DOHH2 (cell line): ENCODE measurements at regions not wholly inside any gene's neighbourhood (a gene's known extent, or its start where the extent isn't known, plus 50 kb on each side); places are given as distances from the start of the nearest gene placed in this dataset.

ENCODE experiments used
- H3F3A ChIP-seq: fragments of 200-600 bp; sonication (generic), shearing (Covaris generic); 2 replicates; pipeline ENCODE4 v1.6.0; 2016; ENCODE audit warnings: antibody characterized with exemption, mild to moderate bottlenecking; ENCODE audit not compliant: control insufficient read depth, insufficient read depth
- H3K27ac ChIP-seq: fragments of 200-600 bp; sonication (generic); 2 replicates; pipeline ENCODE4 v1.5.1; 2014; ENCODE audit warnings: low read depth, mild to moderate bottlenecking, low read length, moderate library complexity
- H3K27me3 ChIP-seq: fragments of 200-600 bp; sonication (generic); 2 replicates; pipeline ENCODE4 v1.6.1; 2014; ENCODE audit warnings: mild to moderate bottlenecking, low read length, mixed read lengths; ENCODE audit not compliant: control insufficient read depth
- H3K36me3 ChIP-seq: fragments of 200-600 bp; sonication (generic); 2 replicates; pipeline ENCODE4 v1.6.1; 2014; ENCODE audit warnings: mild to moderate bottlenecking, low read length, moderate library complexity, mixed read lengths; ENCODE audit not compliant: control insufficient read depth
- H3K4me1 ChIP-seq: fragments of 200-600 bp; sonication (generic); 2 replicates; pipeline ENCODE4 v1.6.1; 2014; ENCODE audit warnings: mild to moderate bottlenecking, low read length, mixed read lengths; ENCODE audit not compliant: control insufficient read depth
- H3K4me2 ChIP-seq: fragments of 200-600 bp; sonication (generic); 2 replicates; pipeline ENCODE4 v1.6.0; 2014; ENCODE audit warnings: mild to moderate bottlenecking, low read length, moderate library complexity
- H3K4me3 ChIP-seq: fragments of 200-600 bp; sonication (generic); 2 replicates; pipeline ENCODE4 v1.5.1; 2014; ENCODE audit warnings: mild to moderate bottlenecking, low read length, mixed read lengths
- H3K79me2 ChIP-seq: fragments of 200-600 bp; sonication (generic); 2 replicates; pipeline ENCODE4 v1.6.1; 2014; ENCODE audit warnings: mild to moderate bottlenecking, low read length, mixed read lengths; ENCODE audit not compliant: control insufficient read depth
- H3K9me2 ChIP-seq: fragments of 200-600 bp; sonication (generic); replicated peaks from 2 replicates; pipeline ENCODE4 v1.6.1; 2014; ENCODE audit warnings: mild to moderate bottlenecking, low read length, mixed read lengths; ENCODE audit not compliant: control insufficient read depth
- H3K9me3 ChIP-seq: fragments of 200-600 bp; sonication (generic); 2 replicates; pipeline ENCODE4 v1.6.1; 2014; ENCODE audit warnings: antibody characterized with exemption, low read length, mixed read lengths; ENCODE audit not compliant: control insufficient read depth, insufficient read depth
- H4K20me1 ChIP-seq: fragments of 200-600 bp; sonication (generic); 2 replicates; pipeline ENCODE4 v1.6.0; 2014; ENCODE audit warnings: low read depth, mild to moderate bottlenecking, antibody characterized with exemption, low read length, moderate library complexity; ENCODE audit not compliant: control insufficient read depth, insufficient read depth
- CTCF ChIP-seq: fragments of 200-600 bp; sonication (generic); IDR thresholded peaks from one replicate; pipeline ENCODE4 v1.5.1; 2014; ENCODE audit warnings: antibody characterized with exemption, mild to moderate bottlenecking, low read depth, low read length; ENCODE audit not compliant: poor library complexity, severe bottlenecking
- EZH2phosphoT487 ChIP-seq: fragments of 200-600 bp; sonication (generic); IDR thresholded peaks from 2 replicates; pipeline ENCODE4 v1.6.1; 2017; ENCODE audit warnings: borderline replicate concordance, mild to moderate bottlenecking, antibody characterized with exemption, low read length, moderate library complexity, mixed read lengths

DNA sequence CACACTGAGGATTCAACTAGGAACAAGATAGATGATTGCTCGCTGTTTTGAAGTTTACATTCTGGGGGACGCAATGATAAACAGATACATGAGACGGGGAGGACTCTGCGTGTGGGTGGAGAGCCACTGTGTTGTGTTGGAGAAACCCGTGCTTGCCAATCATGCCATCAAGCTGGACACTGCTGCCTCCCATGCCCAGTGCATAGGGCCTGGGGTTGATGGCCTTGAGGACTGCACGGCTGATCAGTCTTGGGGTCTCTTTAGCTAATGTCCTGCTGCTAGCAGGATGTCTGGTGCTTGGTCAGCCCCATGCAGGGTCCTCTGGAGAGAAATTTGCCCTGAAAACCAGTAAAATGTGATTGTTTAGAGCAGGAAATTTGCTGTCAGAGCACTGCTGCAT, 221.2 kb upstream of the B3GAT1 start:
- H3K4me1 ChIP-seq = no peaks in the 10 kb centered on the region
- no peaks in the 10 kb centered on the region for H3K36me3 ChIP-seq
- no peak overlapping the region for H3K4me2 ChIP-seq
- no peak overlapping the region for H3K4me3 ChIP-seq
- H3K79me2 ChIP-seq = no peaks in the 10 kb centered on the region
- no peaks in the 10 kb centered on the region for H3K27me3 ChIP-seq
- H3F3A ChIP-seq = no peaks in the 10 kb centered on the region
- H3K9me2 ChIP-seq = no peaks in the 10 kb centered on the region
- TF ChIP-seq CTCF (no peak), EZH2phosphoT487 (no peak)
- no peaks in the 10 kb centered on the region for H4K20me1 ChIP-seq
- H3K27ac ChIP-seq = no peak overlapping the region
- no peaks in the 10 kb centered on the region for H3K9me3 ChIP-seq

DNA sequence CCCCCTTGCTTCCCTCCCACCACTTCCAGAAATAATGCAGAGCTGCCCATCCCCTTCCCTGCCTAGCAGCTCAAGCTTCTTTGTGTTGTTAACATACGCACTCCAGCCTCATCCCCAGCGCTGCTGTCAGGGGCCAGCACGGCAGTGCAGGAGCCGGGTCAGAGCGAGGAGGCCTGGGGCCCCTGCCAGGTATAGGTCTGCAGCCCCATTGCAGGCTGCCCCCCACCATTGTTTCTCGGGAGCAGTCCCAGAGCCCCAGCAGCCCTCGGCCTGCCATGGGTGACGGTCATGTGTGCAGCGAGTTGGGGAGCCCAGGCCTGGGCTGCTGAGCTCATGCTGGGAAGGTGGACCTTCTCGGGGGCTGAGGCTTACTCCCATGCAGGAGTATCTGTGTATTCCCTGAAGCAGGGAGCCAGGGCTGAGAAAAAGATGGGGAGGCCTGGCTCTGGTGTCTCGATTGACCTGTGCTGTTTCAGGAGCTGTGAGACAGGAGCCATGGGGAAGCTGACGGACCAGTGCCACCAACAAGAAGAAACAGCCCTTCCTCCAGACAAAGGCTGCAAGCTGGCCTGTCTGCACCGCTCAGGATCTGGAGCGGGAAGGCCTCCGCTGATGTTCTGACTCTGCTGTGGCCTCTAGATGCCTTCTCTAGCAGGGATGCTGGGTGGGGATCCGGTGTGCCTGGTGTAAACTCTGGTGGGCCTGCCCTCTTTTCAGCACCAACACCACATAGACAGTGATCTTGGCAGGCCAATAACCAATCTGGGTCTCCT, 220.5 kb upstream of the B3GAT1 start:
- Histone ChIP-seq H3K4me2 (no peak overlapping the region), H3K36me3 (no peaks in the 10 kb centered on the region), H3K9me2 (no peaks in the 10 kb centered on the region), H3K27me3 (no peaks in the 10 kb centered on the region), H3K79me2 (no peaks in the 10 kb centered on the region), H3K4me3 (no peak overlapping the region), H4K20me1 (no peaks in the 10 kb centered on the region), H3K4me1 (no peaks in the 10 kb centered on the region), H3K27ac (no peak overlapping the region), H3K9me3 (no peaks in the 10 kb centered on the region), H3F3A (no peaks in the 10 kb centered on the region)
- TF ChIP-seq CTCF (no peak), EZH2phosphoT487 (no peak)

DNA sequence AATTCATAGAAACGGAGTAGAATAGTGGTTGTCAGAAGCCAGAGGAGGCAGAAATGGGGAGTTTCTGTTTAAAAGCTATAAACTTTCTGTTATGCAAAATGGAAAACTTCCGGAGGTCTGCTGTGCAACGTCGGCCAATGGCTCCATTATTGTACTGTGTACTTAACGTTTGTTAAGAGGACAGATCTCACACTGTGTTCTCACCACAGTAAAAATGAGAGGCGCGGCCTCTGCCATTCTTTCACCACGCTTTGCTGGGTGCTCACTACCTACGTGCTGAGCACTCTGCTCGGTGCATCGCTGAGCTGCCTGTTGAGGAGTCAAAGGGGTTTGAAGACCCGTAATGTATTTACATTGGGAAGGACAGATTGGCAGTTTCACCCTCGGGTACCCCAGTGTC, 218.8 kb upstream of the B3GAT1 start:
- no peaks in the 10 kb centered on the region for H3K36me3 ChIP-seq
- H3K4me3 ChIP-seq = no peak overlapping the region
- no peaks in the 10 kb centered on the region for H3K79me2 ChIP-seq
- no peaks in the 10 kb centered on the region for H3K9me2 ChIP-seq
- H3K9me3 ChIP-seq = no peaks in the 10 kb centered on the region
- H3F3A ChIP-seq = no peaks in the 10 kb centered on the region
- H3K27me3 ChIP-seq = no peaks in the 10 kb centered on the region
- no peaks in the 10 kb centered on the region for H3K4me1 ChIP-seq
- no peaks in the 10 kb centered on the region for H4K20me1 ChIP-seq
- H3K4me2 ChIP-seq = no peak overlapping the region
- H3K27ac ChIP-seq = no peak overlapping the region
- no peak for TF ChIP-seq CTCF
- TF ChIP-seq EZH2phosphoT487 = no peak
